Neural progenitor cell (in vitro differentiated cells): ENCODE measurements at regions not wholly inside any gene's neighbourhood (a gene's known extent, or its start where the extent isn't known, plus 50 kb on each side); places are given as distances from the start of the nearest gene placed in this dataset.
A peak's percentile ranks its signal among the peaks of the same experiment; 100 is the strongest.

Experiments
- DNase-seq: peaks from one replicate; pipeline ENCODE4 v3.0.0-alpha.2; 2016; ENCODE audit warnings: low spot score
- H2AFZ ChIP-seq: fragments of 200-600 bp; sonication (generic); replicated peaks from 2 replicates; pipeline ENCODE4 v1.6.1; 2016; ENCODE audit warnings: antibody characterized with exemption
- H3F3A ChIP-seq: fragments of 200-600 bp; sonication (generic); 2 replicates; pipeline ENCODE4 v1.6.1; 2016; ENCODE audit warnings: antibody characterized with exemption, low read depth
- H3K27ac ChIP-seq: fragments of 200-600 bp; sonication (generic); 2 replicates; pipeline ENCODE4 v1.5.1; 2016; ENCODE audit warnings: mild to moderate bottlenecking
- H3K27me3 ChIP-seq: fragments of 200-600 bp; sonication (generic); 2 replicates; pipeline ENCODE4 v1.6.1; 2016; ENCODE audit warnings: mild to moderate bottlenecking, moderate library complexity
- H3K36me3 ChIP-seq: fragments of 200-600 bp; sonication (generic); 2 replicates; pipeline ENCODE4 v1.5.1; 2016
- H3K4me1 ChIP-seq: fragments of 200-600 bp; sonication (generic); 2 replicates; pipeline ENCODE4 v1.6.1; 2016; ENCODE audit warnings: mixed run types
- H3K4me2 ChIP-seq: fragments of 200-600 bp; sonication (generic); 2 replicates; pipeline ENCODE4 v1.6.1; 2016
- H3K4me3 ChIP-seq: fragments of 200-600 bp; sonication (generic); 2 replicates; pipeline ENCODE4 v1.5.1; 2016
- H3K79me2 ChIP-seq: fragments of 200-600 bp; sonication (generic); 2 replicates; pipeline ENCODE4 v1.6.1; 2016; ENCODE audit warnings: low read depth
- H3K9ac ChIP-seq: fragments of 200-600 bp; sonication (generic); 2 replicates; pipeline ENCODE4 v1.6.1; 2016
- H3K9me3 ChIP-seq: fragments of 200-600 bp; sonication (generic); 2 replicates; pipeline ENCODE4 v1.5.1; 2016; ENCODE audit warnings: low read depth
- H4K20me1 ChIP-seq: fragments of 200-600 bp; sonication (generic); 2 replicates; pipeline ENCODE4 v1.6.1; 2016; ENCODE audit warnings: low read depth
- H3K27ac Mint-ChIP-seq: 3 replicates; pipeline ENCODE4 v1.8.0; 2021; ENCODE audit warnings: mixed read lengths
- H3K27me3 Mint-ChIP-seq: 2 replicates; pipeline ENCODE4 v1.8.0; 2022; ENCODE audit warnings: low read depth, mild to moderate bottlenecking, inconsistent platforms, moderate library complexity, mixed read lengths; ENCODE audit not compliant: insufficient read depth
- H3K36me3 Mint-ChIP-seq: 3 replicates; pipeline ENCODE4 v1.8.0; 2021; ENCODE audit warnings: mixed read lengths
- H3K4me1 Mint-ChIP-seq: 3 replicates; pipeline ENCODE4 v1.8.0; 2021; ENCODE audit warnings: mixed read lengths
- H3K4me3 Mint-ChIP-seq: 3 replicates; pipeline ENCODE4 v1.8.0; 2021; ENCODE audit warnings: mild to moderate bottlenecking, moderate library complexity, mixed read lengths
- H3K9me3 Mint-ChIP-seq: 3 replicates; pipeline ENCODE4 v1.8.0; 2020; ENCODE audit warnings: mixed read lengths
- CTCF ChIP-seq: fragments of 200-600 bp; sonication (generic); IDR thresholded peaks from 2 replicates; pipeline ENCODE4 v1.5.1; 2017; ENCODE audit warnings: antibody characterized with exemption, mild to moderate bottlenecking
- EZH2 ChIP-seq: fragments of 200-600 bp; sonication (generic); IDR thresholded peaks from 2 replicates; pipeline ENCODE4 v1.6.1; 2017; ENCODE audit warnings: antibody characterized with exemption, mild to moderate bottlenecking, moderate library complexity
- EZH2phosphoT487 ChIP-seq: fragments of 200-600 bp; sonication (generic); IDR thresholded peaks from 2 replicates; pipeline ENCODE4 v1.6.1; 2017; ENCODE audit warnings: antibody characterized with exemption

GRCh38 chr1:31501505-31501904, 74.8 kb upstream of the TINAGL1 start:
- DNase-seq: peak; percentile 24
- H3K9ac ChIP-seq: no peak overlapping the region
- H3K27me3 Mint-ChIP-seq: peaks cover 12% of the 10 kb centered on the region
- no peaks in the 10 kb centered on the region for H3K27me3 ChIP-seq
- H3K4me3 Mint-ChIP-seq: no peak overlapping the region
- no peaks in the 10 kb centered on the region for H3K9me3 ChIP-seq
- H3F3A ChIP-seq: no peaks in the 10 kb centered on the region
- no peak overlapping the region for H3K27ac ChIP-seq
- no peak overlapping the region for H3K4me2 ChIP-seq
- peaks cover 11% of the 10 kb centered on the region for H3K4me1 ChIP-seq
- no peaks in the 10 kb centered on the region for H3K36me3 ChIP-seq
- H4K20me1 ChIP-seq: no peaks in the 10 kb centered on the region
- H2AFZ ChIP-seq: no peak overlapping the region
- H3K79me2 ChIP-seq: no peaks in the 10 kb centered on the region
- H3K36me3 Mint-ChIP-seq: no peaks in the 10 kb centered on the region
- no peak for TF ChIP-seq EZH2
- peak; percentile 25 for TF ChIP-seq CTCF
- TF ChIP-seq EZH2phosphoT487: no peak
- no peaks in the 10 kb centered on the region for H3K9me3 Mint-ChIP-seq
- H3K4me3 ChIP-seq: no peak overlapping the region
- H3K27ac Mint-ChIP-seq: no peak overlapping the region
- H3K4me1 Mint-ChIP-seq: peaks cover 10% of the 10 kb centered on the region

GRCh38 chr1:31502253-31502652, 74.1 kb upstream of the TINAGL1 start:
- Histone ChIP-seq H3F3A (no peaks in the 10 kb centered on the region), H3K36me3 (no peaks in the 10 kb centered on the region), H3K27me3 (no peaks in the 10 kb centered on the region), H2AFZ (no peak overlapping the region), H3K79me2 (no peaks in the 10 kb centered on the region), H3K4me3 (no peak overlapping the region), H3K4me2 (no peak overlapping the region), H4K20me1 (no peaks in the 10 kb centered on the region), H3K9ac (no peak overlapping the region), H3K4me1 (peaks cover 11% of the 10 kb centered on the region), H3K9me3 (no peaks in the 10 kb centered on the region), H3K27ac (no peak overlapping the region)
- Mint-ChIP-seq H3K27ac (no peak overlapping the region), H3K36me3 (no peaks in the 10 kb centered on the region), H3K4me3 (no peak overlapping the region), H3K9me3 (no peaks in the 10 kb centered on the region), H3K4me1 (peaks cover 13% of the 10 kb centered on the region), H3K27me3 (peaks cover 12% of the 10 kb centered on the region)
- TF ChIP-seq EZH2 (no peak), CTCF (no peak), EZH2phosphoT487 (no peak)
- no peak for DNase-seq

GRCh38 chr1:31502926-31503511, 73.3 kb upstream of the TINAGL1 start:
- Histone ChIP-seq H3F3A (no peaks in the 10 kb centered on the region), H3K4me1 (peaks cover 11% of the 10 kb centered on the region), H3K27me3 (no peaks in the 10 kb centered on the region), H4K20me1 (no peaks in the 10 kb centered on the region), H3K27ac (no peak overlapping the region), H3K4me2 (peak overlapping the region; percentile 28), H3K4me3 (no peak overlapping the region), H2AFZ (no peak overlapping the region), H3K36me3 (no peaks in the 10 kb centered on the region), H3K9me3 (no peaks in the 10 kb centered on the region), H3K79me2 (no peaks in the 10 kb centered on the region), H3K9ac (no peak overlapping the region)
- H3K9me3 Mint-ChIP-seq: no peaks in the 10 kb centered on the region
- H3K27me3 Mint-ChIP-seq: peaks cover 11% of the 10 kb centered on the region
- peak; percentile 48 for DNase-seq
- peak overlapping the region; percentile 8 for H3K4me3 Mint-ChIP-seq
- no peak for TF ChIP-seq EZH2
- no peak for TF ChIP-seq CTCF
- TF ChIP-seq EZH2phosphoT487: no peak
- H3K4me1 Mint-ChIP-seq: peaks cover 13% of the 10 kb centered on the region
- peak overlapping the region; percentile 39 for H3K27ac Mint-ChIP-seq
- no peaks in the 10 kb centered on the region for H3K36me3 Mint-ChIP-seq
